ENCODE measurements at regions not wholly inside any gene's neighbourhood (a gene's known extent, or its start where the extent isn't known, plus 50 kb on each side); places are given as distances from the start of the nearest gene placed in this dataset.

GRCh38 chr6:159109391-159109790 lies 59.8 kb upstream of the FNDC1 start:
- 0 out of 2 replicates have a peak, but pooled peaks cover 4% of the 10 kb centered on the region for H3K4me1 ChIP-seq (ENCODE audit: control insufficient read depth, insufficient read depth, low read length)
- in situ Hi-C loops (cut with HindIII; ENCODE audit: low pct_unique_long_range_greater_than_20kb, low sequenced_read_pairs) = no loop called here
- ChIA-PET CTCF (interaction anchor here (1.1 kb wide), 1 partner anchor 101 kb away, joined by 4 read pairs; no protein-coding TSS in a partner anchor), POLR2A (interaction anchor here (0.6 kb wide), 1 partner anchor 99 kb away, joined by 5 read pairs; no protein-coding TSS in a partner anchor)
- DNase-seq (ENCODE audit: low read depth, low spot score) (no peak), ATAC-seq (no peak)
- TF ChIP-seq, protein P1, sequence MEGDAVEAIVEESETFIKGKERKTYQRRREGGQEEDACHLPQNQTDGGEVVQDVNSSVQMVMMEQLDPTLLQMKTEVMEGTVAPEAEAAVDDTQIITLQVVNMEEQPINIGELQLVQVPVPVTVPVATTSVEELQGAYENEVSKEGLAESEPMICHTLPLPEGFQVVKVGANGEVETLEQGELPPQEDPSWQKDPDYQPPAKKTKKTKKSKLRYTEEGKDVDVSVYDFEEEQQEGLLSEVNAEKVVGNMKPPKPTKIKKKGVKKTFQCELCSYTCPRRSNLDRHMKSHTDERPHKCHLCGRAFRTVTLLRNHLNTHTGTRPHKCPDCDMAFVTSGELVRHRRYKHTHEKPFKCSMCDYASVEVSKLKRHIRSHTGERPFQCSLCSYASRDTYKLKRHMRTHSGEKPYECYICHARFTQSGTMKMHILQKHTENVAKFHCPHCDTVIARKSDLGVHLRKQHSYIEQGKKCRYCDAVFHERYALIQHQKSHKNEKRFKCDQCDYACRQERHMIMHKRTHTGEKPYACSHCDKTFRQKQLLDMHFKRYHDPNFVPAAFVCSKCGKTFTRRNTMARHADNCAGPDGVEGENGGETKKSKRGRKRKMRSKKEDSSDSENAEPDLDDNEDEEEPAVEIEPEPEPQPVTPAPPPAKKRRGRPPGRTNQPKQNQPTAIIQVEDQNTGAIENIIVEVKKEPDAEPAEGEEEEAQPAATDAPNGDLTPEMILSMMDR (IDR thresholded peaks at IDR 0.05) = no peak
- TF ChIP-seq SIN3A (IDR thresholded peaks at IDR 0.05; ENCODE audit: borderline replicate concordance, insufficient read depth, low read depth, low read length) (no peak), POLR2AphosphoS5 (IDR thresholded peaks at IDR 0.05; ENCODE audit: low read depth, low read length) (no peak), TCF7L2 (IDR thresholded peaks at IDR 0.05; ENCODE audit: low read depth, low read length) (no peak)
- TF ChIP-seq, protein P2, sequence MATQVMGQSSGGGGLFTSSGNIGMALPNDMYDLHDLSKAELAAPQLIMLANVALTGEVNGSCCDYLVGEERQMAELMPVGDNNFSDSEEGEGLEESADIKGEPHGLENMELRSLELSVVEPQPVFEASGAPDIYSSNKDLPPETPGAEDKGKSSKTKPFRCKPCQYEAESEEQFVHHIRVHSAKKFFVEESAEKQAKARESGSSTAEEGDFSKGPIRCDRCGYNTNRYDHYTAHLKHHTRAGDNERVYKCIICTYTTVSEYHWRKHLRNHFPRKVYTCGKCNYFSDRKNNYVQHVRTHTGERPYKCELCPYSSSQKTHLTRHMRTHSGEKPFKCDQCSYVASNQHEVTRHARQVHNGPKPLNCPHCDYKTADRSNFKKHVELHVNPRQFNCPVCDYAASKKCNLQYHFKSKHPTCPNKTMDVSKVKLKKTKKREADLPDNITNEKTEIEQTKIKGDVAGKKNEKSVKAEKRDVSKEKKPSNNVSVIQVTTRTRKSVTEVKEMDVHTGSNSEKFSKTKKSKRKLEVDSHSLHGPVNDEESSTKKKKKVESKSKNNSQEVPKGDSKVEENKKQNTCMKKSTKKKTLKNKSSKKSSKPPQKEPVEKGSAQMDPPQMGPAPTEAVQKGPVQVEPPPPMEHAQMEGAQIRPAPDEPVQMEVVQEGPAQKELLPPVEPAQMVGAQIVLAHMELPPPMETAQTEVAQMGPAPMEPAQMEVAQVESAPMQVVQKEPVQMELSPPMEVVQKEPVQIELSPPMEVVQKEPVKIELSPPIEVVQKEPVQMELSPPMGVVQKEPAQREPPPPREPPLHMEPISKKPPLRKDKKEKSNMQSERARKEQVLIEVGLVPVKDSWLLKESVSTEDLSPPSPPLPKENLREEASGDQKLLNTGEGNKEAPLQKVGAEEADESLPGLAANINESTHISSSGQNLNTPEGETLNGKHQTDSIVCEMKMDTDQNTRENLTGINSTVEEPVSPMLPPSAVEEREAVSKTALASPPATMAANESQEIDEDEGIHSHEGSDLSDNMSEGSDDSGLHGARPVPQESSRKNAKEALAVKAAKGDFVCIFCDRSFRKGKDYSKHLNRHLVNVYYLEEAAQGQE (IDR thresholded peaks at IDR 0.05; ENCODE audit: insufficient read depth in 1 of 2, low read depth in 2 of 2, low read length in 1 of 2) = no peak
- BruUV-seq (replicated peaks) = no TSS peak
- no peak overlapping the region for H3K4me3 ChIP-seq (ENCODE audit: low read depth in 2 of 2, low read length in 2 of 2)
- no peaks in the 10 kb centered on the region for H3K36me3 ChIP-seq (ENCODE audit: control insufficient read depth, insufficient read depth, low read length)
- intact Hi-C loops (cut with micrococcal nuclease; ENCODE audit: unreplicated experiment) = no loop called here
- H3K9me3 ChIP-seq (ENCODE audit: control insufficient read depth, insufficient read depth, low read depth, low read length) = no peaks in the 10 kb centered on the region
- H3K27me3 ChIP-seq (ENCODE audit: control insufficient read depth, insufficient read depth, low read length) = 0 out of 2 replicates have a peak, but pooled peaks cover 2% of the 10 kb centered on the region
- no peak overlapping the region for H3K27ac ChIP-seq (ENCODE audit: low read length)

DNA sequence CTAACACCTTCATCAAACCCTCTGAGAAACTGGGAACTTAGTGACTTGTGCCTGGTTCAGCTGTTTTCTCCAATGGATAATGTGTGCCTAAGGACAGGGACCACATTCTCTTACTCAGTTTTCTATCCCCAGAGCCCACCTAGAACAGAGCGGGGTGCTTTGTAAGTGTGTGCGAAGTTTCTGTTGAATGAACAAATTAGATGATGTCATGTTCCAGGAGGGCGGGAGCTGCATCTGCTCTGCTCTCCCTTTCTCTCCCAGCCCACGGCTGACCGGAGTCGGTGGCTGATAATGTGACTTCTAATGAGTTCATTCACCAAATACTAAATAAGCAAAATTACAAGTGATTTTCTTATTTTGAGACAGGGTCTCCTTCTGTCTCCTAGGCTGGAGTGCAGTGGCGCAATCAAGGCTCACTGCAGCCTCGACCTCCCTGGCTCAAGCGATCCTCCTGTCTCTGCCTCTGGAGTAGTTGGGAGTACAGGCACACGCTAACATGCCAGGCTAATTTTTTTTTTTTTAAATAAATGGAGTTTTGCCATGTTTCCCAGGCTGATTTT lies 60.7 kb upstream of the FNDC1 start:
- Histone ChIP-seq H3K9me3 (ENCODE audit: control insufficient read depth, insufficient read depth, low read depth, low read length) (no peaks in the 10 kb centered on the region), H3K4me1 (ENCODE audit: control insufficient read depth, insufficient read depth, low read length) (0 out of 2 replicates have a peak, but pooled peaks cover 4% of the 10 kb centered on the region), H3K27me3 (ENCODE audit: control insufficient read depth, insufficient read depth, low read length) (0 out of 2 replicates have a peak, but pooled peaks cover 2% of the 10 kb centered on the region), H3K36me3 (ENCODE audit: control insufficient read depth, insufficient read depth, low read length) (no peaks in the 10 kb centered on the region), H3K4me3 (ENCODE audit: low read depth in 2 of 2, low read length in 2 of 2) (no peak overlapping the region), H3K27ac (ENCODE audit: low read length) (no peak overlapping the region)
- ATAC-seq = no peak
- POLR2A ChIA-PET = no interaction called here
- no TSS peak for BruUV-seq (replicated peaks)
- CTCF ChIA-PET = interaction anchor here (1.0 kb wide), 1 partner anchor 100 kb away, joined by 3 read pairs; no protein-coding TSS in a partner anchor
- DNase-seq (ENCODE audit: low read depth, low spot score) = no peak
- TF ChIP-seq TCF7L2 (IDR thresholded peaks at IDR 0.05; ENCODE audit: low read depth, low read length) = no peak
- TF ChIP-seq SIN3A (IDR thresholded peaks at IDR 0.05; ENCODE audit: borderline replicate concordance, insufficient read depth, low read depth, low read length) = no peak
- no peak for TF ChIP-seq POLR2AphosphoS5 (IDR thresholded peaks at IDR 0.05; ENCODE audit: low read depth, low read length)
- TF ChIP-seq, protein P2 (IDR thresholded peaks at IDR 0.05; ENCODE audit: insufficient read depth in 1 of 2, low read depth in 2 of 2, low read length in 1 of 2) = no peak
- TF ChIP-seq, protein P1 (IDR thresholded peaks at IDR 0.05) = no peak
- in situ Hi-C loops (cut with HindIII; ENCODE audit: low pct_unique_long_range_greater_than_20kb, low sequenced_read_pairs) (no loop called here), intact Hi-C loops (cut with micrococcal nuclease; ENCODE audit: unreplicated experiment) (no loop called here)
